ENCODE measurements at regions not wholly inside any gene's neighbourhood (a gene's known extent, or its start where the extent isn't known, plus 50 kb on each side); places are given as distances from the start of the nearest gene placed in this dataset.

DNA sequence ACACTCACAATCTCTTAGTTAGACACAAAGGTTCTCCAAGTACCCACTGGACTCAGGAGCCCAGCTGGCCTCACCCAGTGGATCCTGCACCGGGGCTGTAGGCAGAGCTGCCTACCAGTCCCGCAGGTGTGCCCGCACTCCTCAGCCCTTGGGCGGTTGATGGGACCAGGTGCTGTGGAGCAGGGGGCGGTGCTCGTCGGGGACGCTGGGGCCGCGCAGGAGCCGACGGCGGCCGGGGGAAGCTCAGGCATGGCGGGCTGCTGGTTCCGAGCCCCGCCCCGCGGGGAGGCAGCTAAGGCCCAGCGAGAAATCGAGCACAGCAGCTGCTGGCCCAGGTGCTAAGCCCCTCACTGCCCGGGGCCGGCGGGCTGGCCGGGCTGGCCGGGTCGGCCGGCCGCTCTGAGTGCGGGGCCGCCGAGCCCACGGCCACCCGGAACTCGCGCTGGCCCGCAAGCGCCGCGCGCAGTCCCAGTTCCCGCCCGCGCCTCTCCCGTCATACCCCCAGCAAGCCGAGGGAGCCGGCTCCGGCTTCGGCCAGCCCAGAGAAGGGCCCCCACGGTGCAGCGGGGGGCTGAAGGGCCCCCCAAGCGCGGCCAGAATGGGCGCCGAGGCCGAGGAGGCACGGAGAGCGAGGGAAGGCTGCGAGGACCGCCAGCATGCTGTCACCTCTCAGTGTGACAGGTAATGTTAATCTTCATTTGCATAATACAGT is 506.8 kb downstream of the LRFN5 start:
- Histone ChIP-seq H3K9me3 (peaks cover 0 to 47% (median 25%) of the 10 kb centered on the region in 8 donors), H3K27ac (no peak overlapping the region), H3K4me3 (no peak overlapping the region), H3K27me3 (replicated peaks in 1 of 7) (no peaks in the 10 kb centered on the region), H3K36me3 (no peaks in the 10 kb centered on the region), H3K4me1 (no peaks in the 10 kb centered on the region)
- peak; percentile 71 for DNase-seq
- WGBS, 5 donors: 89 to 94% (median 90%) methylated on average over 25 to 60 of the region's 60 CpGs
- TF ChIP-seq, protein P1, sequence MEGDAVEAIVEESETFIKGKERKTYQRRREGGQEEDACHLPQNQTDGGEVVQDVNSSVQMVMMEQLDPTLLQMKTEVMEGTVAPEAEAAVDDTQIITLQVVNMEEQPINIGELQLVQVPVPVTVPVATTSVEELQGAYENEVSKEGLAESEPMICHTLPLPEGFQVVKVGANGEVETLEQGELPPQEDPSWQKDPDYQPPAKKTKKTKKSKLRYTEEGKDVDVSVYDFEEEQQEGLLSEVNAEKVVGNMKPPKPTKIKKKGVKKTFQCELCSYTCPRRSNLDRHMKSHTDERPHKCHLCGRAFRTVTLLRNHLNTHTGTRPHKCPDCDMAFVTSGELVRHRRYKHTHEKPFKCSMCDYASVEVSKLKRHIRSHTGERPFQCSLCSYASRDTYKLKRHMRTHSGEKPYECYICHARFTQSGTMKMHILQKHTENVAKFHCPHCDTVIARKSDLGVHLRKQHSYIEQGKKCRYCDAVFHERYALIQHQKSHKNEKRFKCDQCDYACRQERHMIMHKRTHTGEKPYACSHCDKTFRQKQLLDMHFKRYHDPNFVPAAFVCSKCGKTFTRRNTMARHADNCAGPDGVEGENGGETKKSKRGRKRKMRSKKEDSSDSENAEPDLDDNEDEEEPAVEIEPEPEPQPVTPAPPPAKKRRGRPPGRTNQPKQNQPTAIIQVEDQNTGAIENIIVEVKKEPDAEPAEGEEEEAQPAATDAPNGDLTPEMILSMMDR (IDR thresholded peaks at IDR 0.05 in 8 of 11, conservative IDR thresholded peaks at IDR 0.05 in 3 of 11): no peak
- no peak for TF ChIP-seq POLR2AphosphoS5 (IDR thresholded peaks at IDR 0.05)
- TF ChIP-seq POLR2A (IDR thresholded peaks at IDR 0.05): no peak
- intact Hi-C loops (cut with DNase I; ENCODE audit: low total_unique reads): no loop called here

DNA sequence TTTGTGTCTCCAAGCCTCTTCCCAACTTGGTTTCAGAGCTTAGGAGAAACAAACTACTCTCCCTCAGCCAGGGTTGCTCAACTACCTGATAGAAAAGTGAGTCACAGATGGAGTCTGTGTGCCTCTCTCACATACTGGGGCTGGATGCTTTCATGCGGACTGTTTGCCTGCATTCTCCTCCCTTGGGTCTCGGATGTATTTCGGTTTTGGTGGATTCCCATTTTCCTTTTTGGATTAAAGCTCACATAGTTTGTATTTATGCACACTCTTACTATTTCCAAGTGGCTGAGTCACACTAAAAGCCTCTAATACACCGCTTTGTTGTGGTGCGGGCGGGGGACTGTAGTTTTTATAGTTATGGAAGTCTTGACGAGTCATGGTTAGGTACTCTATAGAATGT is 505.4 kb downstream of the LRFN5 start:
- Histone ChIP-seq H3K9me3 (peaks cover 0 to 47% (median 25%) of the 10 kb centered on the region in 8 donors), H3K36me3 (no peaks in the 10 kb centered on the region), H3K27me3 (replicated peaks in 1 of 7) (no peaks in the 10 kb centered on the region), H3K4me3 (no peak overlapping the region), H3K27ac (no peak overlapping the region), H3K4me1 (no peaks in the 10 kb centered on the region)
- 80 to 92% (median 88%) methylated on average over 7 of the region's 7 CpGs for WGBS, 5 donors
- intact Hi-C loops (cut with DNase I; ENCODE audit: low total_unique reads): no loop called here
- no peak for DNase-seq
- TF ChIP-seq POLR2A (IDR thresholded peaks at IDR 0.05) (no peak), POLR2AphosphoS5 (IDR thresholded peaks at IDR 0.05) (no peak)
- TF ChIP-seq, protein P1 (IDR thresholded peaks at IDR 0.05 in 8 of 11, conservative IDR thresholded peaks at IDR 0.05 in 3 of 11): no peak

DNA sequence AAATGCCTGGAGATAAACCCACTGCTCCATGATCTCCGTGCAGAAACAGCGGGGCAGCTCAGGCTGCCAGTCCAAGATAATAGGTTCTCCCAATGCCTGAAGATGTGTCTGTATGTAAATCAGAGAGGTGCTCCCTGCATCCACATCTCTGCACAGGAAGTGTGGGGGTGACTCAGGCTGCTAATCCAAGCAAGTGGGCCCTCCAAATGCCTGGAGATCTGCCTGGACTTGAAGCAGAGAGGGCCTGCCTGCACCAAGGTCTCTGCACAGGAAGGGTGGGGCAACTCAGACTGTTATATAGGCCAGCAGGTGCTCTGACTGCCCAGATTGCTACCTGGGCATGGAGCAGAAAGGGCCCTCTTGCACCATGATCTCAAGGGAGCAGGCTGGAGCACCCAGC is 504.7 kb downstream of the LRFN5 start:
- 67 to 96% (median 89%) methylated on average over 1 to 2 of the region's 2 CpGs; no CpG with 5 or more reads in 1 of the 5 donors for WGBS, 5 donors
- H3K4me1 ChIP-seq: no peaks in the 10 kb centered on the region
- no peak overlapping the region for H3K4me3 ChIP-seq
- TF ChIP-seq, protein P1 (IDR thresholded peaks at IDR 0.05 in 8 of 11, conservative IDR thresholded peaks at IDR 0.05 in 3 of 11): no peak
- TF ChIP-seq POLR2AphosphoS5 (IDR thresholded peaks at IDR 0.05) (no peak), POLR2A (IDR thresholded peaks at IDR 0.05) (no peak)
- H3K36me3 ChIP-seq: no peaks in the 10 kb centered on the region
- DNase-seq: peak; percentile 42
- no peaks in the 10 kb centered on the region for H3K27me3 ChIP-seq (replicated peaks in 1 of 7)
- intact Hi-C loops (cut with DNase I; ENCODE audit: low total_unique reads): no loop called here
- H3K27ac ChIP-seq: no peak overlapping the region
- peaks cover 0 to 47% (median 25%) of the 10 kb centered on the region in 8 donors for H3K9me3 ChIP-seq

DNA sequence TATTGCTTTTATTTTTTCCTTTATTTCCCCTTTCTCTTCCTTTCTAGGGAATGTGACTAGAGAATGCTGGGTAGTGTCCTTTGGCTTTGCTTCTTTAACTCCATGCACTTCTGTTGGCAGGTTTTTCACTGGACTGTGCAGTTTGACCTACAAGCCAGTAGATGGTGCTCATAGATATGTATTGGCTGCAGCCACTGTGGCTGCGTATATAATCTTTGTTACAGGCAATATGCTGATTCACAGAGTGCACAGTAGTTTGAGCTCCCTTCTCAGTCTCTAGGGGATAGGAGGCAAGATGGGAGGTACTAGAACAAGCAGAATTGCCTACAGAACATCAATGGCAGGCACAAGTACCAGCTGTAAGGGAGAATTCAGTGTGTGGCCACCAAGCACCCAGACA is 503.5 kb downstream of the LRFN5 start:
- no peak for TF ChIP-seq POLR2A (IDR thresholded peaks at IDR 0.05)
- TF ChIP-seq, protein P1 (IDR thresholded peaks at IDR 0.05 in 8 of 11, conservative IDR thresholded peaks at IDR 0.05 in 3 of 11): peak in 3 of 11 experiments; percentile 18 to 44 (median 21)
- H3K4me1 ChIP-seq: no peaks in the 10 kb centered on the region
- intact Hi-C loops (cut with DNase I; ENCODE audit: low total_unique reads): no loop called here
- H3K4me3 ChIP-seq: no peak overlapping the region
- no peak for DNase-seq
- H3K9me3 ChIP-seq: peaks cover 0 to 47% (median 25%) of the 10 kb centered on the region in 8 donors
- H3K27ac ChIP-seq: no peak overlapping the region
- H3K36me3 ChIP-seq: no peaks in the 10 kb centered on the region
- no peaks in the 10 kb centered on the region for H3K27me3 ChIP-seq (replicated peaks in 1 of 7)
- 41 to 82% (median 49%) methylated on average over 1 of the region's 1 CpG for WGBS, 5 donors

Measured in spleen (tissue), 11 donors.